HCT116 (cell line): ENCODE measurements at regions not wholly inside any gene's neighbourhood (a gene's known extent, or its start where the extent isn't known, plus 50 kb on each side); places are given as distances from the start of the nearest gene placed in this dataset.

ENCODE experiments used
- CEBPB ChIP-seq: IDR thresholded peaks from 2 replicates; pipeline ENCODE4 v1.6.1; 2012; ENCODE audit warnings: low read depth
- CTCF ChIP-seq, 3 experiments: fragments of 200-600 bp in 1 of 3; sonication (generic) in 1 of 3; IDR thresholded peaks in 2 of 3; conservative IDR thresholded peaks in 1 of 3; 2 replicates each; pipeline ENCODE4 v1.5.1; 2012 to 2017; ENCODE audit warnings: low read depth in 2 of 3, low read length in 2 of 3, antibody characterized with exemption in 1 of 3, borderline replicate concordance in 1 of 3, control low read depth in 1 of 3, mild to moderate bottlenecking in 1 of 3, mixed read lengths in 1 of 3, mixed run types in 1 of 3, moderate library complexity in 1 of 3; ENCODE audit not compliant: insufficient read depth in 1 of 3
- EZH2 ChIP-seq: fragments of 200-600 bp; sonication (generic); IDR thresholded peaks from 2 replicates; pipeline ENCODE4 v1.6.1; 2017; ENCODE audit warnings: antibody characterized with exemption, mixed run types
- JUND ChIP-seq: IDR thresholded peaks from 2 replicates; pipeline ENCODE4 v1.6.1; 2012
- POLR2A ChIP-seq: IDR thresholded peaks from 2 replicates; pipeline ENCODE4 v1.7.0; 2011; ENCODE audit warnings: borderline replicate concordance; ENCODE audit not compliant: insufficient read depth, insufficient read length; ENCODE audit errors: extremely low read depth
- POLR2AphosphoS5 ChIP-seq: IDR thresholded peaks from 2 replicates; pipeline ENCODE4 v1.6.1; 2011; ENCODE audit warnings: mild to moderate bottlenecking, low read depth, low read length, moderate library complexity
- RAD21 ChIP-seq: IDR thresholded peaks from 2 replicates; pipeline ENCODE4 v1.6.1; 2012; ENCODE audit warnings: low read depth, mild to moderate bottlenecking
- SIN3A ChIP-seq: IDR thresholded peaks from 2 replicates; pipeline ENCODE4 v1.6.1; 2012; ENCODE audit warnings: low read depth
- TCF7L2 ChIP-seq: IDR thresholded peaks from 2 replicates; pipeline ENCODE4 v1.7.0; 2011; ENCODE audit warnings: borderline replicate concordance, inconsistent platforms; ENCODE audit not compliant: insufficient read depth, insufficient read length; ENCODE audit errors: extremely low read depth

- no peak for TF ChIP-seq SIN3A
- no peak for TF ChIP-seq CTCF (IDR thresholded peaks at IDR 0.05 in 2 of 3, conservative IDR thresholded peaks at IDR 0.05 in 1 of 3; ENCODE audit: borderline replicate concordance in 1 of 3, insufficient read depth in 1 of 3, low read depth in 2 of 3, low read length in 2 of 3)
- TF ChIP-seq TCF7L2 = no peak
- TF ChIP-seq JUND = no peak
- TF ChIP-seq EZH2 = no peak
- TF ChIP-seq CEBPB = no peak
- TF ChIP-seq POLR2AphosphoS5 = no peak
- TF ChIP-seq POLR2A = no peak
- no peak for TF ChIP-seq RAD21
These were observed 63.0 kb downstream of the TMEM121 start for GRCh38 chr14:105589161-105589925.
